GM19035 (cell line): ENCODE measurements at regions not wholly inside any gene's neighbourhood (a gene's known extent, or its start where the extent isn't known, plus 50 kb on each side); places are given as distances from the start of the nearest gene placed in this dataset.
"Not testable (repeated sequence)": the region's sequence is repeated elsewhere in the genome, so short reads cannot be mapped to it uniquely, and the experiment has no call there.

Experiments used
- ATAC-seq: cut with Tn5 transposase; IDR thresholded peaks from one replicate; pipeline ENCODE4 v1.9.1; 2021; ENCODE audit not compliant: unreplicated experiment

- ATAC-seq, result no peak
Measured at GRCh38 chr6:21708320-21708580, 114.7 kb downstream of the SOX4 start.

- no peak for ATAC-seq
Measured at GRCh38 chr6:21710216-21710615, 116.7 kb downstream of the SOX4 start.

DNA sequence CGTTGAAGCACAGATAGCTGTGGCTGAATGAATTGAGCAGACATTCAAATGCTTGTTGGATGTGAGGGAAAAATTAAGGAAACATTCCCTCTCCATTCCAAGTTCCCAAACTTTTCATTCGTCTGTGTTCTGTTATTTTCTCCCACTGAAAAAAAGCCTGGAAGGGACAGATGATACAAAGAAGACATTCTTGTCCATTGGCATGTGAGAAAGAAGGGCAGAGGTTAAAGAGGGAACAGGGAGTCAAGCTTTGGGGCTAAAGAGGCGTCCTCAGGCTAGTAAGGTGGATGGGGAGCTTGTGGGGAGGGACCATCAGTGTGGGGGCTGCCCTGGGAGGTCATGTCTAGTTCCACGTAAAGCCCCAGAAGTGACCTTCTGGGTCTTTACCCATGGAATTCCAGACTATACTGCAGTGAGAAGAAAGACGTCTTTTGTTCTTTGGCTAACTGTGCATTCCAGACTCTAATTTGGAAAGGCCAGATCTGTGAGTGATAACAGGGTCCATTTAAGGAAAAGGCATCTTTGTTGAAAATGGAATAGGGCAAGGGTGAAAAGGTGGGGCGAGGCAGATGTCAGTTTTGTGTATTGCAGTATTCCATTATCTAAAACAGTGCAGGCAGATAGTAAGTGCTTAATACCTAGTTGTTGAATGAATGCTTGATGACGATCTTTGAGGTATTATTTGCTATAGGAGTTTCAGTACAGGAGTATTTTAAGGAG, 117.5 kb downstream of the SOX4 start:
- no peak for ATAC-seq

GRCh38 chr6:21712213-21712612, 118.7 kb downstream of the SOX4 start:
- ATAC-seq, result no peak

GRCh38 chr6:21713481-21713880, 119.9 kb downstream of the SOX4 start:
- ATAC-seq, result no peak

GRCh38 chr6:21715180-21715579, 121.6 kb downstream of the SOX4 start:
- no peak for ATAC-seq

DNA sequence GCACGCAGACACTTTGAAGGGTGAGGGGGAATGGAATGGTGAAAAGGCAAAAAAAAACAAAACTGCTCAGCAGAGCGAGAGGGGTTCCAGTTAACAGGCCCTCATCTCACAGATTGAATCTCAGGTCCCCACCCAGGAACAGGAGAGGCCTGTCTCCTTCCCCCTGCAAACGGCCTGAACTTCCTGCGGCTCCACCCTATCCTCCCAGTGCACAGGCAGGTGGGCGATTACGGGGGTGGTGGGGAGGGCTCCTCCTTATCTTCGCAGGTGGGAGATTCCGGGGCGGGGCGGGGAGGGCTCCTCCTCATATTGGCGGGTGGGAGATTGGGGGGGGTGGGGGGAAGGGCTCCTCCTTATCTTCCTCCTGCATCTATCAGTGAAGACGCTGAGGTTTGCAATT, 129.0 kb downstream of the SOX4 start:
- ATAC-seq, result no peak

DNA sequence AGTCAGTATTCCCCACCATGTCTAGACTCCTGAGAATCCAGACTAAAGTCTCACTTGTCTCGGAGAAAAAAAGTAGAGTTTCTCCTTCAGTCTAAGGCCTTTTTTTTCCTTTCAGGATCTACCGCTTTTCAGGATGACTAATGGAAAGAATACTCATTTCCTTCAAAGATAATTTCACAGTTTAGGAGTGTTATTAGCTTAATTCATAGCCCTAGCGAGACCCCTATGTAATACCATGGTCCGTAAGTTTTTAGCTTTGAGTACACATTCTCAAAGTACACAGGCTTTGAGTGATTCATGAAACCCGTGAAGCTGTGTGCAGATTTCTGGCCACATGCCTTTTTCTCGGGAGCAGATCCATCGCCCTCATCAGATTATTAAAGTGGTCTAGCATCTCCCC, 133.1 kb downstream of the SOX4 start:
- ATAC-seq, result no peak

- no peak for ATAC-seq
Measured at GRCh38 chr6:21728141-21728540, 134.6 kb downstream of the SOX4 start.

DNA sequence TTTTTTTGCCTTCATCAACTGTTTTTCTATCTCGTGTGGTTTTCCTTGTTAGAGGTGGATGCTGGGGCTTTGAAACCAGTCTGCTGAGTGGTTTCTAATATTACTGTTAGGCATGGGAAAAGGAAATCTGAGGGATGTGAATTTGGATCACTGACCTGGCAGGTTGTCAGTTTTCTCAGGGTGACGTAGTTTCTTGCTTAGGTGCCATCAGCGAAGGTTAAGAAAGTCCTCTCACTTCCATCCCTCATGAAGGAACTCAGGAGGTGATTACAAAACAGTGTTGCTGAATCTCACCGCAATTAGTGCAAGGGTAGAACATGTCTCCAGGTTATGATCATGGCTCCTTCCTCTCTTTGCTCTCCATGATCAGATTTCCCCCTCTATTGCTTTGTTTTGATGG, 135.9 kb downstream of the SOX4 start:
- ATAC-seq, result no peak

DNA sequence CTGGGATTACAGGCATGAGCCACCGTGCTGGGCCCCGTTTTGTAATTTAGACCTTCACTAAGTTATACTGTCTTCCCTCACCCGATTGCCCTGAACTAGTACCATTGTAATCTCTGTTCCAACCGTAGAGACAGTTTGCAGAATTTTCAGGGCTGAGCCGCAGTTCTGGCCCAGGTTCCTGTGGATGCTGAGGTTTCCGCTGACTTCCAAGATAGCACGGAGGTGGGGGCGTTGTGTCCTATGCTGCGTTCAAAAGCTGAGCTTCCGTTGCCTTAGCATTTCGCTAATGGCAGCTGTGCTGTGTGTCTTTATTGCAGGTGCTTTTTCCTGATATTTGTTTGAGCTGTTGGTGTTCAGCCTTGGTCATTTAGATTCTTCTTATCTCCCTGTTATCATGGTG, 137.0 kb downstream of the SOX4 start:
- ATAC-seq, result no peak

DNA sequence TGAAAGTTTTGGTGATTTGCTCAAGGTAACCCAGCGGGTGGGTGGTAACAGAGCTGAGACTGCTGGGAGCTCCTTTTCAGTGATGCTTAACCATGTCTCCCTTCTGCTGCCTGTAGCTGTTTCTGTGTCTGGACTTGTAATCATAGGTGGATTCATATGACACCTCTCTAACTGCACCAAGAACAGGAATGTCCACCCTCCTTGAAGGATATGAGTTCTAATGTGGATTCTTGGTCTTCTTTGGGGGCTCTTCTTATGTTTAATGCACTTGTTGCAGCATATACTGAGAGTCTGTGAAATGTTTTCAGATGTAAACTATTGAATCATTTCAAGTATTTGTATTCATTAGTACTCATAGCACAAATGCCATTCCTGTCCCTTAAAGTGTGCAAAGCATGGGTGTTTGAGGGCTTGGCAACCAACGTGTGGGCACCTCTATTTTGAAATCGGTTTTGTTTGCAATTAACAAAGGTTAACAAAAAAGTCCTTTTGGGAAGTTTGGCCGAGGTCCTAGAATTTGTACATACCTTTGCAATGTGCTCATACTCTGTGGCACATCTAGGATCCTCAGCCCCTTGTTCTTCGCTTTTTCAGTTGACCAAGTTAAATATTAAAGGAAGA, 138.0 kb downstream of the SOX4 start:
- no peak for ATAC-seq

GRCh38 chr6:21732032-21732730, 138.6 kb downstream of the SOX4 start:
- not testable (repeated sequence) for ATAC-seq

DNA sequence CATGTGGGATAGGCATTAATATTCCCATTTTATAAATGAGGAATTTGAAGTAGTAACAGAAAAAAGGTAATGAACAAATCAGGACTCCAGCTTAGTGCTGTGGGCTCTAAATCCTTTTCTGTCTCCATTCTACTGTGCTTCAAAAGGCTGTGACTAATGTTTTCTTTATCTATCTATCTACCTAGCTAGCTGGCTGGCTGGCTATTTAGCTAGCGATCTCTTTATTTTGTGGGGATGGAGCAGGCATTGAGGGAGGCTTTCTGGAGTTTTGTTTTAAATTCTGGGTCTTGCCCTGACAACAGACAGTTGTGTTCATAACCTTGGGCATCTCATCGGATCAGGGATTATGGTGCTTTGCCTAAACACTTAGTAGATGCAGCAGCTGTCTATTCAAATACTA, 139.2 kb downstream of the SOX4 start:
- ATAC-seq, result no peak

- no peak for ATAC-seq
Measured at GRCh38 chr6:21733311-21733710, 139.8 kb downstream of the SOX4 start.

DNA sequence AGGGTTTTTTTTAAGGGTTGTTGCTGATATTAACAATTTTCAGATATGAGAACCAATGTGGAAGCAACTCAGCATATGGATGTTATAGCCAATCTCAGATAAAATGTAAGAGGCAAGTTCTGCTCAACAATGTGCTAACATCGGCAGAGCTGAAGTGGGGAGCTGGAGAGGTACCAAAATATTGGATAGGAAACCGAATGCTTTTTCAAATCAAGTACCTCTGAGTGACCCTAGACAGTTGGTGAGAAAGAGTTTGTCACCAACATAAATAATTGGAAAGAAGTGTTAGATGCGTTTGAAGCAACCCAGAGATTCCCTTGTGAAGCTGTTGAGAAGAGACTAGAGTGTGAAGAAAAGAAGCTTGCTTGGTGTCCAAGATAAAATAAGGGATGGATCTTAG, 140.7 kb downstream of the SOX4 start:
- no peak for ATAC-seq

- ATAC-seq, result no peak
Measured at GRCh38 chr6:21738180-21739094, 144.9 kb downstream of the SOX4 start.

DNA sequence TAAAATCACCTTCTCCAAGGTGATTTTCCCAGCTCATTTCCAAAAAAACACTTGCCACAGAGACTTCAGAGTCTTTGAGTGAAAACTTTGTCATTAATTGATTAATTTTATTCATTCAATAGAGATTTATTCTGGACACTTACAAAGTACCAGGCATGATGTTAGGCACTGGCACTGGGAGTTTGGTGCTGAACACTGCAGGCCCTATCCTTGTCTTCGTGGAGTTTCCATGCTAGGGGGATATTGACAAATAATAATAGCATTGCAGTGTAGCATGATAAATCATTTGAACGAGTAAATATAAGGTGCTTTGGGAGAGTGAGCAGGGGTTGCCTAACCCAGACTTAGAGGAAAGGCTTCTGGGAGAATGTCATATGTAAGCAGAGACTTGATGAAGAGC, 145.7 kb downstream of the SOX4 start:
- no peak for ATAC-seq

- no peak for ATAC-seq
Measured at GRCh38 chr6:21739838-21740237, 146.3 kb downstream of the SOX4 start.

DNA sequence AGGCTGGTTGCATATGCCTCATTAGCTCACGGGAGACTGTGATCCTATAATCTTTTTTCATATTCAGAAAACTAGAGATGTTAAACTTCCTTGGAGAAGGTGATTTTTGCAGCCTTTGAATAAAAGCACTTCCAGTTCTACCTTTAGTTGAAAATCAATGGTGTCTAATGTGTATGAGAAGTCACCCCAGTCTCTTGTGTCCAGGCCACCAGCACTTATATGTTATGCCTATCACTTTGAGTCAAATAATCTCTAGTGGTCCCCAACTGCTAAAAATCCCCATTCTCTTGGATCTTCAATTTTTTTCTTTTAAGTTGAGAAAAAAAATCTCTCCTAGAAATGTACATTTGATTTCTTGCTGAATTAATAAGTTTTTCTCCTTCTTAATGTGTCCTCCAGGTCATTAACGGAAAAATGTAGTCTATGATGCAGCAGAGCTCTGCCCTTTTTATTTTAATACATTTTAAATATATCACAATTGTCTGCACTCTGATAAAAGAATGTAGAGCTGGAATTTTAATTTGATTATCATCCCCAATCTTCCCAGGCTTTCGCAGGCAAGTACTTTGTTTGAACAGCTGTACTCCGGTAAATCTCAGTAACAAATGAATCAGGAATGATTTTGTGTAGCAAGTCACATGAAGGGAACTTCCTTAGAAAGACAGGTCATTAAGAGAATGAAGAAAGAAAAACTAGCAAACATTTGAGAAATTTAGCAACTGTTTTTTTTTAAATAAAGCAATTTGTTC, 147.0 kb downstream of the SOX4 start:
- ATAC-seq, result no peak
